Stimulated activated effector memory CD8-positive, alpha-beta T cell treated with anti-CD3 and anti-CD28 coated beads, Interleukin-12 subunit alpha, Interleukin-12 subunit beta, amount 100 ng/mL, for 72 hours (primary cell): ENCODE measurements at regions not wholly inside any gene's neighbourhood (a gene's known extent, or its start where the extent isn't known, plus 50 kb on each side); places are given as distances from the start of the nearest gene placed in this dataset.

Experiments
- ATAC-seq: fragments of 150-1000 bp; cut with Tn5 transposase; 2 replicates; pipeline ENCODE4 v1.10.0; 2021
- DNase-seq, 2 donors: peaks; one replicate each; pipeline ENCODE4 v3.0.0; 2021 to 2022; ENCODE audit warnings: low spot score in 2 of 2
- H3K27ac Mint-ChIP-seq: one replicate; pipeline ENCODE4 v1.8.0; 2022; ENCODE audit warnings: mild to moderate bottlenecking, mixed read lengths
- H3K36me3 Mint-ChIP-seq: one replicate; pipeline ENCODE4 v1.8.0; 2022; ENCODE audit warnings: mild to moderate bottlenecking, mixed read lengths
- H3K4me1 Mint-ChIP-seq: one replicate; pipeline ENCODE4 v1.8.0; 2022; ENCODE audit warnings: mixed read lengths
- H3K4me3 Mint-ChIP-seq: one replicate; pipeline ENCODE4 v1.8.0; 2022; ENCODE audit warnings: mild to moderate bottlenecking, mixed read lengths
- H3K9me3 Mint-ChIP-seq: one replicate; pipeline ENCODE4 v1.8.0; 2022; ENCODE audit warnings: mixed read lengths

- Mint-ChIP-seq H3K4me3 (no peak overlapping the region), H3K9me3 (no peaks in the 10 kb centered on the region), H3K4me1 (peaks cover 6% of the 10 kb centered on the region), H3K36me3 (no peaks in the 10 kb centered on the region), H3K27ac (no peak overlapping the region)
- no peak for ATAC-seq
- no peak for DNase-seq
Observed at GRCh38 chrX:37956223-37956622, 50.1 kb upstream of the SYTL5 start.
